ENCODE measurements at regions not wholly inside any gene's neighbourhood (a gene's known extent, or its start where the extent isn't known, plus 50 kb on each side); places are given as distances from the start of the nearest gene placed in this dataset.

DNA sequence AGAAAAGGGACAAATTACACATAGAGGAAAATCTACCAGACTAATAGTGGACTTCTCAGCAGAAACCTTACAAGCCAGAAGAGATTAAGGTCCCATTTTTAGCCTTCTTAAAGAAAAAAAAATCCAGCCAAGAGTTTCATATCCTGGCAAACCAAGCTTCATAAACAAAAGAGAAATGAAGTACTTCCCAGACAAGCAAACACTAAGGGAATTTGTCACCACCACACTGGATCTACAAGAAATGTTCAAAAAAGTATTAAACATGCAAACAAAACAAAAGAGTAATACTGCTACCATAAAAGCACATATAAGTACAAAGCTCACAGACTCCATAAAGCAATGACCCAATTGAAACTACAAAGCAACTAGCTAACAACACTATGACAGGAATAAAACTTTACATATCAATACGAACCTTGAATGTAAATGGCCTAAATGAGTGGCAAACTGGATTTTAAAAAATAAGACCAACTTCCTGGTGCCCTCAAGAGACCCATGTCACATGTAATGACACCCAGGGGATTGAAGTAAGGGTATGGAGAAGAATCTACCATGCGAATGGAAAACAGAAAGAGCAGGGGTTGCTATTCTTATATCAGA lies 260.7 kb upstream of the PPP2R2D start:
- DNase-seq, result no peak

DNA sequence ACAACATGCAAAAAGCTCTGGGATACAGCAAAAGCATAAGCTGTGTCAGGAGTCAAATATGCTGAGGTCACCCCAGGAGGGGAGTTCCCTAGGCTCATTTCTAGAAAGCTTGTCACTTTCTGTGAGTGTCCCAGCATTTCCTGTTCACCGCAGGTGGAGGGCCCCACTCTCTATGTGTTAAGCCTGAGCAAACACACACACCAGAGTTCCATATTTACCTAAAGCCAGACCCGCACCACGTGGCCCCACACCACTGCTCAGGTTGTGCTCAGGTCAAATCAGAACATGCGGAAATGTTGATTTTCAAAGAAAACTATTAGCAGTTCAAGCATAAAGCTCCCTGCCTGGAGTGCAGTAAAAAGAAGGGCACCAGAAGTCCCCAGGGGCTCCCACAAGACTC lies 259.6 kb upstream of the PPP2R2D start:
- DNase-seq, result no peak

DNA sequence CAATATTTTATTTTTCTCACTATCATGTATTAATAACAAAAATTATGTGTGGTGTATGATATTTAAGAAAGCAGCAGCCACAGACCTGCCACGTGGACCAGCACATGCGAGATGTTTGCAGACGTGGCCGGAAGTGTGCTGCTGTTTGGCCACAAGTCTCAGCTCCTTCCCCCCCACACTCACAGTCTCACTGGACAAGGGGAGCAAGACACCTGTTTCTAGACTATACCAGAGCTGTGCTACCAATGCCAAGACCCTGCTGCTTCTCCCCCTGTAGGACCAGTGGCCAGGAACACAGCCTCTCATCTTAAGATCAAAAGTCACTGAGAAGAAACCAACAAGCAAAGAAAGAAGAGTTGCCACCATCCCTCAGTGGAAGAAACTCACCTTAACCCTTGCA lies 258.9 kb upstream of the PPP2R2D start:
- no peak for DNase-seq

DNA sequence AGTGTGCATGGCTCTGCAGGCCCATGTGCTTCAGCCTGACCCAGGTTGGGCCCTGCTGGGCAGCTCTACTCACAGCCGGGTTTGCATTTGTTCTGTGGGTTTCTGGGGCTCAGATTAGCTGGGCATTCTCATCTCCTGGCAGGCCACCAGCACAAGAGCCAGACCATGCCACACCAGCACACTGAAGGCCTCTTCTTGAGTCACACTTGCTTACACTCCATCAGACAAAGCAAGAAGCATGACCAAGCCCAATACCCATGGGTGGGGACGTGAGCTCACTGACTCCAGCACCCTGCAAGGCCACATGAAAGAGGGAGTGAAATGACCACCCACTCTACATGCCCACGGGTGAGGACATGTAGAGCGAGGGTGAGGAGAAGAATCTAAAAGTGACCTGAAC lies 257.8 kb upstream of the PPP2R2D start:
- DNase-seq, result no peak

DNA sequence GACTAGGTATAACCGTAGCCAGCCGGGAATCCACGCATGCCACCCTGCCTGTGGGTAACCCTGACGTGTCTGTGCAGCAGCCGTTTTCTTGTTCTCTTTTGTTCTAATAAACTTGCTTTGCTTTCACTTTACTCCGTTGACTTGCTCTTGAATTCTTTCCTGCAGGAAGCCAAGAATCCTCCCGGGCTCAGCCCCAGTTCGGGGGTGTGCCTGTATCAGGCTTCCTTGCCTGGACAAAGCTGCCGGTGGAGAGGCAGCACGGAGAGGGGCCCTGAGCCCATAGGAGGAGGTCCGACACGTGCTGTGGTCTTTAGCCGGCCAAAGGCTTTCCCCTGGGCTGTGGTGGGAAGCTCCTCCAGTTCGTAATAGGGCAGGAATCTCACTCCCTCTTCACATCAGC lies 256.5 kb upstream of the PPP2R2D start:
- no peak for DNase-seq

DNA sequence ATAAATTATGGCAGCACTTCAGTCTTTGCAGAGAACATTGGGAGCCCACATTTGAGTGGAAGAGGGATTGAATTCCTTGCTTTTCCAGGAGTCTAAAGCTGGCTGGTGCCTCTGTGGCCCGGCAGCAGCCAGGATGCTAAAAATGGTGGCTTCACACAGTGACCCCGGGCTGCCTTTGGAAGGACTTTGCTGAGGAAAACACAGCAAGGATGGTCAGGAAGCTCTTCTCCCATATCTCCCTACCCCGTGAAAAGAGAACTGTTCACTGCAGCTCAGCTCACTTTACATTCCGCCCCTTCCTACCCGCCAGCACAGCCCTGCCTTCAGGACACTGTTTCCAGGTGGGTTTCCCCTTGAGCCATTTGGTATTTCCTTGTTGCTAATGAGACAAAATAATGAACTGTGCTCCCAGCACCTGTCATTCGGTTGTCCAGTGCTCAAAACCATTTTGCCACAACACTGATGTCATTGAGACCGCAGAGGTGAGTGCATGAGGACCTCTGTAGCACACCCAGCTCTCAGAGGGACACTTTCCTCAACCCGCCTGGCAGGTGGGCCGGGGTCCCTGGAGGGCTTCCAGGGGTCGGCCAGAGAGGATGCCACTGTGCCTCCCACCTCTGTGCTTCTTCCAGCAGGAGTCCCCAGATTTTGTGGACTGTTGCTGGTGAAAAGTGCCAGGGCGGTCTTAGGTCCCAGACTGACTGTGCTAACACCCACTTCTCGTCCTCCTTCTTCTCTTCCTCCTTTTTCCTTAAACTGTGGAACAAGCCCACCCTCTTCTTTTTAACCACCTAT lies 255.7 kb upstream of the PPP2R2D start:
- DNase-seq, result no peak

DNA sequence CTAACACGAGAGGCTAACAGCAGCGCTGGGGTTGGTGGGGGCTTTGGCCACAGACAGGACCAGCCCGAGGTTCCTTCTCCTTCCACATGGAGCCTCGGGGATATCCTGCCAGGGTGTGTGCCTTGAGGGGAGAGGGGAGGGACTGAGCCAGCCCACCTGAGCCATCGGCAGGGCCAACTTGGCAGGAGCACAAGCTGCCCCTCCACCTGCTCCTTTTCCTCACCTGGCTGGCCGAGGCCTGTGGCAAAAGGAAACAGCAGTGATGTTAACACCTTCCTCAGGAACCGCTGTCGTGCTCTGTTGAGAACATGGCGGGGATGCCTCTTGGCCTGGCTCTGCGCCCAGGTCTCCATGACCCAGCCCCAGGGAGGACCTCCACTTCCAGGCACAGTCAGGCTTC lies 255.1 kb upstream of the PPP2R2D start:
- DNase-seq, result no peak

DNA sequence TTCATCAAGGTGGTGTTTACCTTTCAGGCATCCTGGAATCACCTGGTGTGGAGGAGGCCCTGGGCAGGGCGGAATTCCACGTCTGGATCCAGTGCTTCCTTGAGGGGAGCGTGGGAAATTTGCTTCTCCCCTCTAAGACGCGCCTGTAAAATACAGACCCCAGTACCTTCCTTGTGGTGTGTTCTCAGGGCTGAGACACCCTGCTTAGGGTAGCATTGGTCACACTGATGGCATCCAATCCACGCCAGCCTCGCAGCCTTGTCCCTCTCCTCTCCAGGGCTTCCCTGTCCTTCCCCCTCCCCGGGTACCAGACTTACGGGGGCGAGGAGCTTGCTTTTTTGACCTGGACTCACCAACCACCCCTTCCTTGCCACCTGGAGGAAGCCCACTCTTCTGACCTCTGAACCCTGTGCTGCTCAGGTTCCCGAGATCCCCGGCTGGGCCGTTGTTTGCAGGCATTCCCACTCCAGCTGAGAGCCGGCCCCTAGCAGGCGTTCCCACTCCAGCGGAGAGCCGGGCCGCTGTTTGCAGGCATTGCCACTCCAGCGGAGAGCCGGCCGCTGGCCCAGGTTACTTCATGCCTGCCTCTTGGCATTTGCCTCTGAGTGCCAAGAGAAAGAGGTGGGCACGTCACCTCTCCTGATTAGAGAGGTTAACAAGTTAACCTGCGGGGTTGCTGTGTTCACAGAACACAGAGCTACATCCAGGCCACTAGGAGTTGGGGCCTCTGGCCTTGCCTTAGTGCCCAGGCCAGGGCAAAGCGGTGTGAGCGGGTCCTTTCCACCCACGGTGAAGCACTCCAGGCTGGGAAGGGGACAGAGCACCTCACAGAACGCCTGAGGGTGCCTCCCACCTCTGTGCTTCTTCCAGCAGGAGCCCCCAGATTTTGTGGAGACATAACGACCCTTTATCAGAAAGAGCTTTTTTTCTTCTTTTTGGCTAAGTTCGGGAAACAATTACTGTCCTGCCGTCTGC lies 254.0 kb upstream of the PPP2R2D start:
- DNase-seq, result no peak

DNA sequence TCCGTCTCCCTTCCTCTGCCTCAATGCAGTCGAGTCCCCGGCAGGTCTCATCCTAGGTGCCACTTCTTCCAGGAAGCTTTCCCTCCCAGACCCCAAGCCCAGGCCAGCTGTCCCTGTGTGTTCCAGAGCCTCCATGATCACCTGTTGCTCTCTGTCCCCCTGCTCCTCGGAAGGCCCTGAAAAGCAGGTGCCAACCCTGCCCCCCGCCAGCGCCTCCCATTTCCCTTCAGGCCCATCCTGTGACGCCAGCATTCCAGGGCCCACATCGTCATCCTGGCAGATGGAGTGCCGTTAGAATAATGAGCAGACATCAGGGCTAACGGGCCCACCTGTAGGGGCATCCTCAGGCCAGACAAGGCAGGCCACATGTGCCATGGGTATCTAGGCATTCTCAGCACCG lies 253.0 kb upstream of the PPP2R2D start:
- DNase-seq, result no peak

DNA sequence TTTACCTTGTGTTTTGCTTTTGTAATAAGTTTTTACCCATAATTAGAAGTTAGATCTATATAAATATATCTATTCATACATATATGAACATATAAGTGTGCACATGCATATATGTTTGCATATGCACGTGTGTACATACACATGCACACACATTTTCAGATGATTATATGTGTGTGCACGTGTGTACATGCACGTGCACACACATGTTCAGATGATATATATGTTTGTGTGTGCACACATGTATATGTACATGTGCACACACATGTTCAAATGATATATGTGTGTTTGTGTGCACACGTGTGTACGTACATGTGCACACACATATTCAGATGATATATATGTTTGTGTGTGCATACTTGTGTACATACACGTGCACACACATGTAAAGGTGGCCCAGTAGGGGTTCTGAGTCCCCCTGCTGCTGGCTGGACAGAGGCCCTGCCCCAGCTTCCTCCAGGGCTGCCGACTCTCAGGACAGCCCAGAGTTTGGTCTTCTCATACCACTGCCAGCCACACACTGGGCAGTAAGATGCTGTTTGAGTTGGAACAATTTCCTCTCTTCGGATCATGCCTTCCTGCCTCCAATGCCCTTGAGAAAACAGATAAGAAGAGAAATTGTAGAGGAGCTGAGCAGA lies 252.3 kb upstream of the PPP2R2D start:
- no peak for DNase-seq

DNA sequence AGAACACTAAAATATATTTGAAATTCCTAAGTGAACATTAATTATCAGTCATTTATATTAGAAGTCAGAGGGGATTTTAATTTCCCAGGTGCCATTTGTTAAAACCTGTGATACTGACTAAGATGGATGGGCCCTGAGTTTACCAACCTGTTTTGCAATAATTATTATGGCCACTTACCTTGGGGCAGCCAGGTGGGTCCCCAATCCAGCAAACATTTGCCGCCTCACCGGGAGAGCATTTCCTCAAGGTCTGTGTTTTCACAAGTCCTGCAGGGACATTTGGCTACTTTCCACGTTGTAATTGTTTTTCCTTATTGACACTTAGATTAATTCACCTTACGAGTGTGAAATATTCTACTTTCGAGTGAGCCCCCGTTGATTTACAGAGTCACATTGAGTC lies 251.2 kb upstream of the PPP2R2D start:
- no peak for DNase-seq

DNA sequence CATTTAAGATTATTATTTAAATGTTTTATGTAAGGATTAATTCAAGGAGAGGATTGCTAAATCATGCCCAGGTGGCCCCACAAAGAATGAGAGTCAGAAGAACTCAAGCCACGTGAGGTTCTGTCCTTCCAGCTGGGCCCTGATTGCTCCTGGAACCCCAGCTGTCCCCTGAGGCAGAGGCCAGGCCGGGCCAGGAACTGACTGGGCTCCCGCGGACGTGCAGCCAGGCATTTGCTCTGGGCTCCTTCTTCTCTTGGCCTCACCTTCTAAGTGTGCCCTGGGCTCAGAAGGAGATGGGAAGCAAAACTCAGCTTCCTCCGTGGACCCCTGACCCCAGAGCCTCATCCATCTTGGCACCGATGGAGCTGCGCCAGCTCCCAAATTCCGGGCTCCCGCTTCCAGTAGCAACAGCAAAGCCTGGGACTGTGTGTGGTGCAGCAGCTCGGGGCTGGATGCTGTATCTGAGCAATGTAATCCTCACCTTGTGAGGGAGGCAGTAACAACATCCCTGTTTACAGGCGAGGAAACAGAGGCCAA lies 250.6 kb upstream of the PPP2R2D start:
- DNase-seq, result no peak

DNA sequence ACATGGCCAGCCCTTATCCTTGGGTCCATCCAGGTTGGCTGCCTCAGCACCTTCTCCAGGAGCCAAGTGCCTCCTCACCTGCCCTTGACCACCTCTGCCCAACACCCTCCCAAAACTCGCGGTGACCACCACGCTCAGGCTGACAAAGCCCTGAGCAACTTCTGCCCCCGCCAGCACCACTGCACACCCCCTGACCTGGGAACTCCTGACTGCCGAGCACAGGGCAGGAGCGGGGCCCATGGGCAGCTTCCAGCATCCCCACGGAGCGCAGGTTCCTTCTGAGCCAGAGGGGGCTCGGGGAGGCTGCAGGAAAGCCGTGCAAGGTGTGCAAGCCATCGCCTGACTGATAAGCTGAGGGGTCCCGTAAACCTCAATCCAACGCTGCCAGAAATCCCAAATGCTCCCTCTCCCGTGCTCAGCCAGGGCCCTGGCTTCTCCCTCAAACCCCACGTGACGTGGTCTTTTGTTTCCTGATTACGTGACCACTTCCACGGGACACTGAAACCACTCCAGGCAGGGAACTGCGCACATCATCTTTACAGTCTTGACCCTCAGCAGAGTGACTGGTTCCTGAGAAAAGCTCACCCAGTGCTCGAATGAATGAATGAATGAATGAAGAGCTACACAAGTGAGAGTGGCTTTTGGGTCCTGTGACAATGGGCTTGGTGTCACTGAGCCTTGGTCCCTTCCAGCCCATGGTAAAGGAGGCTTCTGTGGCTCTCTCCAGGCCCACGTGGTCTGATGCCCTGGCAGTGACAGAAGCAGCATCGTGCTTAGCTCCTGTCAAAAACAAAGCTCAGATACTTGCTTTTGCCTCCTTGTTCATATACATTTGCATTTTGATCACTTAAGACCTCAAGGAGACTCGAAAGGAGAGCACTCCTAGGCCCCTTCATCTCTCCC lies 249.8 kb upstream of the PPP2R2D start:
- no peak for DNase-seq

DNA sequence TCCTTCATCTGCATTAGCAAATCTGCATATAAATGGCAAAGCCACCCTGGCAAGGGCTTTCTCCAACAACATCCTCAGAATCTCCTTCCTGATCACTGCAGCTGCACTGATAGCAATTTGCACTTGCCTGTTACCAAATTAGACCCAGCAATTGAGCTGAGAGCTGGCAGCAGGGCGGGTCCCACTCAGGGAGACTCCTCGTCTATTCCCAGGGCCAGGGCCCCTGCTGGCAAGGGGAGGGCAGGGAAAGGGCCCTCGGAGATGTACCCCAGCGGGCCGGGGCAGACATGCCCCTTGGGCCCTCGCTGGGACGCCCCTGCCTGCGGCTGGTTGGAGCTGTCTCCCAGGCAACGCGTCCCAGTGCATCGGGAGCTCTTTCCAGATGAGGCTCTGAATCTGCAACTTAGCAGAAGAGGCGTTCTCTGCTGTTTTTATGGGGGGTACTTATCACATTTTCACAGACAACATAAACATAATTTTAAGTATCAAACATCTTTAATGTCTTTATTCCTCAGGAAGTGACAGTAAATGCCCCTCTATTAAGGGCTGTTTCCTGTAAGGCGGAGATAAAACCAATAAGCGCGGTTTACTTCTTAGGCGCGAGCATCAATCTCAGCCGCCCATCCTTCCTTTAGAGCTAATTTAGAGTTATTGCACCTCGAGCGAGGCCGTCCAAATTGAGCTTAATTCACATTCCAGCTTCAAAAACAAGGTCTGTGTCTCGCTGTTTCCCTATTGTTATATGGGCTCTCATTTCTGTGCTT lies 249.0 kb upstream of the PPP2R2D start:
- no peak for DNase-seq

DNA sequence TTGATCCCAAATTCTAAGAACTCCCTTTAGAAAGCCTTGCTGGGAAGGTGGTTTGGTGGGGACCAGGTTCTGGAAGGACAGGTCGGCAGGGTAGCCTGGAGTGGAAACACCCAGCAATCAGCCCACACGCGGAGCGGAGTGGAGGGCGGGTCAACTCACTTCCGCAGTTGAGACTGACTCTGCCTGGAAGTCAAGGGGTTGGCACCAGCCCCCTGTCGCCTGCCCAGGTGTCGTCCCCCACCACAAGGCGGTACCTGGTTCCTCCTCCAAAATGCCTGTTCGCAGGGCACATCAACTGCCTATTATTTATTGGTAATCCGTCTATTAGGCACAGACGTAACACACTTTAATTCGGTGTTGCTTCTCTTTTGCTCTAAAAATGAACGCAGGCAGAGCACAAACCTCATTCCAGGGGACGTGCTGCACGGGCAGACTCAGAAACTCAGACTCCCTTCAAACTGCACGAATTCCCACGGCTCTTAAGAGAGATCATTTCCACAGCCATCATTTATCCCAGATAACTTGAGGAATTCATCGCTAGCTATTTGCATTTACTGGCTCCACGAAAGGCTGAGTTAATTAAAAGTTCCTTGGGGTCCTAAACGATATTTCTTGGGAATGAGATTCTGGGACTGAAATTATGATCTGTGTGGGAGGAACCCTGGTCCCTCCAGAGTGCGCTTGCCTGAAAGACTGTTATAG lies 248.2 kb upstream of the PPP2R2D start:
- no peak for DNase-seq

DNA sequence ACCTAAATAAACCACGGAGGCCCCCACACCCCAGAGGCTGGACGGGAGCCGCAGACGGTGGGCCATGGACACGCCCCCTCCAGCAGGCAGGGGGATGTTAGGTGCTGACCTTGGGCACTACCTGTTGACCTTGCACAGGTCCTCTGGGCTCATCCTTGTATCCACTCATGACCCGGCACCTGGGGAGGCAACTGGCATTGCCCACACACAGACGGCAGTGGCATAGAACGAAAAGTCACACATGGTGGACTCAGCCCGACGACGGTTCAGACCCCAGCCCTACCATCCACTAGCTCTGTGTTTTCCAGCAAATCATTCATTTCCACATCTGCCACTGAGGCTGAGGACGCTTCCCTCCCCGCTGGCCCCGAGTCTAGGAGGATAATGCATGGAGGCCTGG lies 247.7 kb upstream of the PPP2R2D start:
- no peak for DNase-seq

DNA sequence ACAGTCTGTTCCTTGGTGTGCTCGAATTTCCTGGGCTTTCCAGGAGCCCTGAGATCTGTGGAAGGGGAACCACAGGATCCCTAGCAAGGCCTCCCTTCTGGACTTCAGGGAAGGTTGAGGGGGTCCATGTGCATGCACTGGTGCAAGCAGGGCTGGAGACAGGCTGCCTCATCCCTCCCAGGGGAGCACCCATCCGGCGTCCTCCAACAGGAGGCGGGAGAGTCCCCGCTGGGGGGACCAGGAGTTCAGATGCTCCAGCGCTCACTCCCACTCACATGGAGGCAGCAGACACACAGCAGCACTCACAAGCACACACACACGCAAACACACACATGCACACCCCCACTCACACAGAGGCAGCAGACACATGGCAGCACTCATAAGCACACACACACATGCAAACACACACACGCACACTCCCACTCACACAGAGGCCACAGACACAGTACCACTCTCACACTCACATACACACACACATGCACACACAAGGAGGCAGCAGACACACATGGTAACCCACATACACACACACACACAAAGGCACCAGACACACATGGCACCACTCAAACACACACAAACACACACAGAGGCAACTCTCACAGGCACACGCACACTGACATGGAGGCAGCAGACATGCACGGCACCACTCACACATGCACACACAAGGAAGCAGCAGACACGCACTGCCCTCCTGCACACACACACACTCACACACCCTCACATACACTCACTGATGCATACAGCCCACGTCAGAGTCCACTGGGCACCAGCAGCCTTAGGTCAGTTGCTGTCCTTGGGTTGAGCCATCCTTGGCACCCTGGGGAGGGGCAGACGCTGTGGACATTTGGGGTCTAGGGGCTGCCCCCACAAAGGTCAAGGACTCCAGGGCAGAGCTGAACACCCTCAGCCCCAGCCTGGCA lies 247.0 kb upstream of the PPP2R2D start:
- no peak for DNase-seq

DNA sequence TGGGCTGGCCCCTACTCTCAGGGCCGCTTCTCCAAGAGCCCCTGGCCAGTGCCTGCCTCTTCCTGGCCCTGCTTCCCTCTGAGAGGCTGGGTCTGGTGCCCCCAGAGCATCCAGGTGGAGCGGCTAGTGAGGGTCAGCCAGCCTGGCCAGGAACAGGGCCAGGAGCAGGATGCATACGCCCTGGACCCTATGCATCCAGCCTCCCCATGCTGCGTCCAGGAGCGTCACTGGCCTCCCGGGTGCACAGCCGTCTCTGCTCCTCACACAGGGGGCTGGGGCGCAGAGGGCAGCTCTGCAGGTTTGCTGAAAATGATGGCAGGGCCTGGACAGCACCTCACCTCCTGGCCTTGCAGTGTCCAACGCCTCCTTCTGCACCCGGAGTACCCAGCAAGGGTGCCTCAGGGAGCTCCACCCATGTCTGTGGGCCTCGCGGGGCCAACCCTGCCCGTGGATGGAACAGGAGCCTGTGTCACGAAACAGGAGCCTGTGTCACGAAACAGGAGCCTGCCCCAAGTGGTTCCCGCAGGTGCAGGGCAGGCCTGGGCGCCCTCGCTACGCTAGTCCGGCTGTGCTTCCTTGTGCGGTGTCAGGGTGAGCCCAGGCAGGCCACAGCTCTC lies 246.2 kb upstream of the PPP2R2D start:
- no peak for DNase-seq
